Astrocyte of the hippocampus (primary cell): ENCODE measurements at regions not wholly inside any gene's neighbourhood (a gene's known extent, or its start where the extent isn't known, plus 50 kb on each side); places are given as distances from the start of the nearest gene placed in this dataset.
A peak's percentile ranks its signal among the peaks of the same experiment; 100 is the strongest.

Experiments
- DNase-seq: peaks from one replicate; pipeline ENCODE4 v3.0.0; 2011; ENCODE audit warnings: low read depth, low spot score

DNA sequence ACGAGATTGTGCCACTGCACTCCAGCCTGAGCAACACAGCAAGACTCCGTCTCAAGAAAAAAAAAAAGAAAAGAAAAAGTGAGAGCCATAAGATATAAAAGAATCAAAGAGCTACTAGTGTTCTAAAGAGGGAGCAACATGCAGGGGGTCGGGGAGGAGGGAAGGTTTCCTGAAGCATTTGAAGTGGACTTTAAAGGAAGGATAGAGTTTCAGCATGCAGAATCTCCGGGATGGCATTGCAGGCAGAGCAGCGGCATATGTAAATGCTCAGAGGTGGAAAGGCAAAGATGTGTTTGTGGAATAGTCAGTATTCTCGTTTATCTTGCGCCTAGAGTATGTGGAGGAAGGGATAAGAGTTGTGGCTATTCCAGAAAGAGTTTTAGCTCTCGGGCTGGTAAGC lies 447.6 kb upstream of the NFE2L3 start:
- no peak for DNase-seq

DNA sequence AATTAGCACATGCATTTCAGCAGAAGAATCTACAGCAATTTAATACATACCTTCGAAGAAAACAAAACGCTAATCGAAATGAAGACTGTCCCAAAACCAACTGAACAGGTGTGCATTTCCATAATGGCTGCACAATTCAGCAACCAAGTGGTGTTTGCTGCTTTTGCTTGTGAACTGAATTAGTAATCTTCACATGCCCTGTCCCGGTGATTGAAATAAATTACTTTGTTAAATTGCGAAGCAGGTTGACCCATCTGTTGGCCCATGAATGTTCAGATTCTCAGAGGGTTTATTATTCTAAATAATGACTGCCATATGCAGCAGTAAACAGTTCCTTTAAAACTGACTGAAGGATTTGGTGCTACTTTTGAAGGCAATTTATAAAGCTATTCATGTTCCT lies 445.2 kb upstream of the NFE2L3 start:
- no peak for DNase-seq

DNA sequence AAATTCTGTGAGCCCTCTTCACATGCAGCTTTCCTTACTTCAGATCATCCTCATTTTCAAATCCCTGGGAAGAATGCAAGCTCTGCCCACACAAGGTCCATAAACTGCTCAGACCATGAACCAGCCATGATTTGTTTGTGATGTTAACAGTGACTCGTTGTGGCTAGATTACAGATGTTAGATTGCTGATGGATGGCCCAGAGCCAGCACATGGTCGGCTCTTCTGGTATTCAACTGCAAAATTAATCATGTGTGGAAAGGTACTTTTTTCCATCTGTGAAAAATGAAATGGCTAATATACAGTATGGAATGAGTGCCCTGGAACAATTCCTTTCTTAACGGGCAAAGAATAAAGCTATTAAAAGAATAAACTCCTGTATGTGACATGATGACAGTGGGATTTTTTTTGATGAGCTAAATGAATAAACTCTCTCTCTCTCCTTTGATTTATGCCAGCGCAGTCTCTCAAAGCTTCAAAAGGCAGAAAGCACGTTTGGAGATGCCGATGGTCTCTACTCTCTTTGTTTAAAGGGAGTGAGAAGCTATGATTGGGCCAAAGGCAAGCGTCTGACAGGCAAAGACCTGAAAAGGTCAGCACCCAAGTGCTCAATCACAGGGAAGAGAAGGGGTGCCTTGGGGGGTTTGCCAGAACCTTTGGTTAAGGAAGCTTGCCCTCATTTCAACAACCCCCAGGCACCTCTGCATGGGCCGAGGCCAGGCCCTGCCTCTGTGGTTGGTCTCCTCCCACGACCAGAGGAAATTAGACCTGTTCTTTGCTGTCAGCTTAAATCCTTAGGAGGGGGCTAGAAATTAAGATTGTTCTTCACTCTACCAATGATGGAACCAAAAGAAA lies 444.0 kb upstream of the NFE2L3 start:
- DNase-seq: peak; percentile 26

DNA sequence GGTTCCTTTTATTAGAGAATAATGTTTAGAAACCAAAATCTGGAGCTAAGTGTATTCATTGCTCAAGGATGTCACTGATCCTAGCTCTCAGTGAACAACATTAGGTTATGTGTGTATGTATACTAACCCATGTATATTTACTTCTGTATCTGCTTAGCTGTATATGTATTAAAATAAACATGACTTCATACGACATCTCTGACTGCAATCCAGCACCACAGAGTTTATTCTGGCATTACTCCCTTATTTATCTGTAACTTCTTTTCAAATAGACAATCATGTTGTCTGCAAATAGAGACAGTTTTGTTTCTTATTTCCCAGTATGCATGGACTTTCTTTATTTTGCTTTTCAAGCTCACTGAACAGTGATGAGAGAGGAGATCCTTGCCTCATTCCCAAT lies 441.0 kb upstream of the NFE2L3 start:
- DNase-seq: no peak

DNA sequence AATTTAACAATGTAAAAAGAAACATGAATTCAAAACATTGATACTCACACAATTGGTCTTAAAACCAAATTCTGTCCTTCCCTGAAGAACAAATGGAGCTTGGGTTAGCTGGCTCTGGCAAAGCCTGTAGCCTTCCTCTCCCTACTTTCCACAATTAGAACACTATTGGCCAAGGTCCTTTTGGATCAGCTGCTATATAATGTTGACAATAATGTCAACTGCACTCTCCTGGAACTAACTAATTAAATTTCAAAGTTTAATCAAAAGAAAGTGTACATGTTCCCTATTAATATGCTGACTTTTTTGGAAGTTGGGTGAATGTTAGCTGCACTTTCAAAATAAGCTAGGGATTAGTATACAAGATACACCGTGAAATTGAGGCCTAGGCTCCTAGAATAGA lies 440.1 kb upstream of the NFE2L3 start:
- DNase-seq: no peak

DNA sequence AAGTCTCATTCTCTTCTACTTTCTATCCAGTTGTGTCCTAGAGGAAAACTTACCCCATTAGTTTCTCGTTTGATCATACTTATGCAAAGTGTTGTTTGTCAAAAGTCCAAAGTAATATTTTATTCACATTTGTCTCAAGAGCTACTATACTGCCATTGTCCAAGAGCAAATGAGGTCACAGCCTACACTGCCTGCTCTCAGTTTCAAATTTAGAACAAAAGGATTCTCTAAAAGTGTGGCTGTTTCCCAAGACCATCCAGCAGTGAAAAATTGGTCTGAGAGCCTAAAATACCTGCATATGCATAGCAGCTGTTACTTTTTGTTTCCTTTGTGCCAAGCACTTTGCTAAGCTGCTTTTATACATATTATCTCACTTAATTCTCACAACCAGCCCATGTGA lies 439.5 kb upstream of the NFE2L3 start:
- no peak for DNase-seq

DNA sequence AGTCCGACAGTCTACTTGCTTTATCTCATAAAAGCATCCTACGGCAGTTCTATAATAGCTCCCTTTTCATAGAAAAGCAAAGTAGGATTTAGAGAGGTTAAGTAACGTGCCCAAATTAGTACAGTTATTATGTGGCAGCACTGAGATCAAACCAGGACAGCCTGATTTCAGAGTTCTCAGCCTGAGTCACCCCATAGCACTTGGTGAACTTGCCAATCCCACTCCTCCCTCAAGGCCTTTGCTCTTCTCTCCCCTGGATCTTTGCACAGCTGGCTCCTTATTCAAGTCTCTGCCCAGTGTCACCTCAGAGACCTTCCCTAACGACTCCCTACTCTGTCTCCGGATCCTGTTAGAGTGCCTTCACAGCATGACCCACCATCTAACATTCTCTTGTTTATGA lies 438.0 kb upstream of the NFE2L3 start:
- DNase-seq: no peak

DNA sequence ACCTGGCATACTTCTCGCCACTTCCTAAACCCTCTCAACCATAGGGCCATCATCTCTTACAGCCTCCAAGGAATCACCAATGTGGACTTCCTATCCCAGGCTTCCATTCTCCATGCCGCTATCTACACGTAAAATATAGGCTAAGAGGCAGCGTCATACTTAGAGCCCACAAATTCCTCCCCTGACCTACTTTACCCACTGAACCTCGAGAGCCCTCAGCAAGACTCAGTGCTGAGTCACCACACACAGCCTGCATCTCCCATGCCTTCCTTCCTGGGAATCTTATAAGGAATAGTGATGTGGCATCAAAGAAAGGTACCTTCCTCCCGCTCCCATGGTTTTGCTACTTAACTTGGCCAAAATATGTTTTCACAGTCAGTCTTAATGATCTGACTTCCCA lies 435.6 kb upstream of the NFE2L3 start:
- DNase-seq: peak; percentile 74

DNA sequence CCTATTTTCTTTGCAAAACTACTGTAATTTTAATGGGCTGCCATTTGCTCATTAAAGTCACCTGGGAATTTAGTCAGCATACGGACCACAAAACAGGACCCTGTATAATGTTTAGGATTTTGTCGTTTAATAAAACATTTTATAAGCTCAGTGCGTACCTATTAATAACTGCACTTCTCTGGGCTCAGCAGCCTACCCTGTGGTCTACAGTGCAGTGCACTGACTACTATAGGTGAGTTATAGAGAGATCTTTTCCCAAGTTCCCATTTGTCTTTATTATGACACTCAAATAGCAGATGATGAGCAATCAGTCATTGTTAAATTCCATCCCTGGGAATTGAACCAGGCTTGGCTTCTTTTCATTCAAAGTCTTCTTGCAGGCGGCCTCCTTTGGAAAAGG lies 433.4 kb upstream of the NFE2L3 start:
- no peak for DNase-seq

DNA sequence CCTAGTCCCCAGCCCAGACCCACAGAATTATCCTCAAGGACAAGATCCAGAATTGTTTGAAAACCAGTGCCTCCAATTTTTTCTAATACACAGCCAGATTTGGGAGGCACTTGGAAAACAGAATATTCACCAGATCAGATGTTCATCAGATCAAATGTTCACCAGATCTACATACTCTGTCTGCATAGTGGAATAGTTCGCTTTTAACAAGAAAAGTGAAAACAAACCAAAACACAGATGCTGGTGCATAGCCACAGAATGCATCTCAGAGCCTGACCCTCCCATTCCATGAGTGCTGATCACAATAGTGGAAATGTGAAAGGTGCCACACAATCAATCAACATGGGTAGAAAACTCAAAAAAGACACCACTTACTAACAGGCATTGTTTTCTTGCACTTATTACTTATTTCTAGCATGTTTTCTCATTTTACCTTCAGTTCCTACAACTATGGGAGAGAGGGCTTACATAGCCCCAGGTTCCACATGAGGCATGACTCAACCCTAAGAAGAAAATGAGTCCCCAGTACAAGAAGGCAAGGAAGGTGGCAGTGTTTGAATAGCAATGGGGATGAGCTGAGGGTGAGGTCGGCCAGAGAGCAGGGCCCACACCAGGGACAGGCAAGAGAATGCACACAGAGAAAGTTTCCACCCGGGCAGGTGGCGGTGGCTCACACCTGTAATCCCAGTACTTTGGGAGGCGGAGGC lies 432.7 kb upstream of the NFE2L3 start:
- no peak for DNase-seq

DNA sequence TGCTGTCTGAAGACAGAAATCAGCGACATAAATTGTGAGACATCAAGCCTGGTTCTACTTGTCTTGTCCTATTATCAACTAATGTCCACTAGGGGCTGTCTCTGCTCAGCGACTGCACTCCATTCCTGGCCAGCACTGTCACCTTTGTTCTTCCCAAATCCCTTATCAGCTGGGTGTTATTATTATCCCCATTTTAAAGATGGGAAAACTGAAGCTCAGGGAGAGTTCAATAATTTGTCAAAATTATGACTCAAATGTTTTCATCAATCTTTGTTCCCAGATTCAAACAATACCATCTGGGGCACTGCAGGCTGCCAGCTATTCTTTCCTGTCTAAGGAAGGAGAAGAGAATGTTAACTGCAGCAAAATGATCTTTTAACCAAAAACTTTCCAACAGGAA lies 431.6 kb upstream of the NFE2L3 start:
- no peak for DNase-seq

DNA sequence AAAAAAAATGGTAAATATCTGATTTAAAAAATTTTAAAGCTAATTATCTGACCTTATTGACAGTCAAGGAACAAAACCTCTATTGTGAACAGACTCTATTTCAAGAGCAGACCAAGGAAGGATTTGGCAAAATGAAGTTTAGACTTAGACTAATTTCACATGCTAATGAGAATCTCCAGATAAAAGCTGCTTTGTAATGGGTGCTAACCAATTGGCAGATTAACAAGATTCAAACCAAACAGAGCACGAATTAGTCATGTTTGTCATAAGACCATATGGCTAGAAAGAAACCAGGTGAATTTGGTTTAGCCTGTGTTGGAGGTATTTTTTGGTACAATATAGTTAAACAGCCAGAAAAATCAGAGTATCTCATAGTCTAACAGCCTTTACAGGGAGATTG lies 429.1 kb upstream of the NFE2L3 start:
- DNase-seq: peak; percentile 64

DNA sequence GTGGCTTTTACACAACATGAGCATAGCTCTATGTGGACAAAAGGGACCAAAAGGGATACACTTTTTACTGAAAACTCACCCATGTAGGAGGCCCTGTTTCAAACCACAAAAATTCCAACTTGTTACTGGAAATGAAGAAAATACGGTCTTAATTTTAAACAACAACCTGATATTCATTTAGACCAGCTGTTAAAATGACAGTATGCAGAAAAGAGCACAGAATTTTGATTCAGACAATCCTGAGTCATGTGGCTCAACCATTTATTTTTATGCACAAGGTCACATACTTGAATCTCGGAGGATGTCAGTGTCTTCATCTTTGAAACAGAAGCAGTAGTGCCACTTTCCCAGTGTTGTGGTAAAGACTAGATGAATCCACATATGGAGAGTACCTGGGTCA lies 426.5 kb upstream of the NFE2L3 start:
- DNase-seq: no peak

DNA sequence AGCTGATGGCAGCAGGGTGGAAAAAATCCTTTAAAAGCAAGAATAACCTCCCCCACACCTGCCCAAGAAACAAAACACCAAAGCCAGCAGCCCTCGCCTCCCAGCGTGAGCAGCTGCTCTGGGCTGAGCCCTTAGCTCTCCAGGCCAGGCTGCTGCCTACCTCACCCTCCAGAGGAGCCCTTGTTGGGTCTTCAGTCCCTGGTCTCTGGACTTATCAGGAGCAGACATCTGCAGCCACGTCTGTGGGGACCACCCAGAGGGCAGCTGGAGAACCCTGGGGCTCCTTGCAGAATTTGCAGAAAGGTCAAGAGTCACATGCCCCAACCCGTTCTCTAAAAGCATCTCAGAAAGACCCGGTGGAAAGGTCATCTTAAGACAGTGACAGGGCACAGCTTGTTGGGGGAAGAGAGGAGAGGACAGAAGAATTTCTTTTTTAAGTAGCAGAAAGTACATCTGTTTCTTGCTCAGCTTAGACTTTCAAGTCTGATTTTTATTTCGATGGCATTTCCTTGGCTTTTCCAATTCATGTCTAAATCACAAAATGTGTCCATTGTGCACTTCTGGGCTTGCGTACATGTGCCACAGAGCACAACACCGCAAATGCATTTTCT lies 425.7 kb upstream of the NFE2L3 start:
- no peak for DNase-seq

DNA sequence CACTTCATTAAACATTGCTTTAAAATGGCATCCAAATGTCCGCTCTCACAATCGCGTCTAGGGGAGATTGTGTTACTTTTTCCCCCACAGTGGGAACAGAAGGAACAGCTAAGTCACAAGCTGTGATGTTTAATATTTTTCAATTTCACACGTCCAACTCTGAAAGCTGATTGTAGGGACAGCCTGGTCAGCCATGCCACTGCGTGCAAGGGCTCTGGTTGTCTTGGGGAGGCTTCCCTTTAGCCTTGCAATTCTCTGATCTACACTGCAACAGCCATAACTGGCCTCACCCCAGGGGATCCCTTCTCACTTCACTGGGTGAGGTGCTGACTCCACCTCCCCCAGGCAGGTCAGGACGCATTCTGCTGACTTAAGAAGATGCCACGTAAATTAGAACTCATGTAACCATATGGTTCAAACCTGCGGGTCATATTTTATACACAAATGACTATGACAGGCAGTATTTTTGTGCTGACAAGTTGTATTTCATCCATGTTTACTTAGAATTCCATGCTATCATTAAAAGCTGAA lies 425.2 kb upstream of the NFE2L3 start:
- no peak for DNase-seq

DNA sequence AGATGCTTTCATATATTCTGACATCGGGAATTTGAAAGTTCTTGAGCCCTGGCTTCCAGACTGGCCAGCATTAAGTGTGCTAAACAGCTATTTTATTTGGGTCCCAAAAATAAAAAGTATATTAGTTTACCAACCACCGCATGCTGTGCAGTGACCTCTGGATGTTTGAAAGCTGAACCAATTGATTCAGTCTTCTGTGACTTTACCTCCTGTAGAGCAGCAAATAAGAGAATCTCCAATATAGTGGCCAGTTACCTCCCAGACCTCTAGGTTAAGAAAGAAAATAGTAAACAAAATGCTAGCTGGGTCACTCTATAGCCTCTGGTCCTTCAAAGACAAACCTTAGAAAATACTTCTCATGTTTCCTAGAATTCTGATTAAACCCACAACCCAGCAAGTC lies 424.6 kb upstream of the NFE2L3 start:
- DNase-seq: no peak

DNA sequence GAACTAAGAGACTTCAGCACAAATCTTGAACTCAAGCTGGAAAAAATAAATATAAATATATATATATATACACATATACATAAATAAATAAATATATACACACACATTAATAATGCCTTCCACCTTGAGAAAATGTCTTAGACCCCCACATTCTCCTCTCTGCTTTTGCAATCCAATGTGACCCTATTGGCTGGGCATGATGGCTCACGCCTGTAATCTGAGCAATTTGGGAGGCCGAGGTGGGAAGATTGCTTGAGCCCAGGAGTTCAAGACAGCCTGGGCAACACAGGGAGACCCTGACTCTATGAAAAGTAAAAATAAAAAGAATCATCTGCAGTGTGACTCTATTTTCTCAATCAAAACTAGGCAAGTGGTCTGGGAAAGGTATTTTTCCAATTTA lies 424.1 kb upstream of the NFE2L3 start:
- no peak for DNase-seq

DNA sequence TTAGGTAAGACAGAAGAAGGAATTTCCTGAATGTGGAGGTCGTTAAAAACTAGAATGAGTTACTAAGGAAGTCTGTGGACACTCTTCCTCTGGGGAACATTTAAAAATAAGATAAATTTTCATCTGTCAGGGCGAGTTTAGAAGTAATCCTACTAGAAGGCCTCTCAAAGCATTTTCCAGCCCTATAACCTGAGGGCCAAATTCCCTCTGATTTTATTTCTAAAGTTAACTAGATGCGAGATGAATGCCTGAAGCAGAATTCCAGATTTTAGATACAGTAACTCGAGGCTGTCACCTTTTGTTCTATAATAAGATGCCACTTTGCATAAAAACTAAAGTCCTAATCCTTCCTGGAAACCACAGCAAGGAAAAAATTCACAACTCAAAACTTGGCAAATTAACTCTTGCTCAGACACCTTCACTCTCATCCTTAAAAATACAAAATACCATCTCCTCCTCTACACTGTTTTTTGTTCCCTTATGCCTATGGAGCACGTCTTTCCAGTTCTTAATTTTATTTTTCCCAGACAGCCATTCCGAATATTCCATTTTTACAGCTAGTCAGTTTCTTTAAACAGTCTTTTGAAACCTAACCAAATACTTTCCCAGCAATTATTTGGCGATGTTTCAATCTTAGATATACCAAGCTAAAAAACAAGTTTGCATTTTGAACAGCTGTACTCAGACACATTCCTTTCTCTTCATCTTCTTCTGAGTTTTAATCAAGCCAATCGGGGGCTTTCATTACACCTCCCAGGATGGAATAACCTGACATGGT lies 420.7 kb upstream of the NFE2L3 start:
- DNase-seq: peak; percentile 54

DNA sequence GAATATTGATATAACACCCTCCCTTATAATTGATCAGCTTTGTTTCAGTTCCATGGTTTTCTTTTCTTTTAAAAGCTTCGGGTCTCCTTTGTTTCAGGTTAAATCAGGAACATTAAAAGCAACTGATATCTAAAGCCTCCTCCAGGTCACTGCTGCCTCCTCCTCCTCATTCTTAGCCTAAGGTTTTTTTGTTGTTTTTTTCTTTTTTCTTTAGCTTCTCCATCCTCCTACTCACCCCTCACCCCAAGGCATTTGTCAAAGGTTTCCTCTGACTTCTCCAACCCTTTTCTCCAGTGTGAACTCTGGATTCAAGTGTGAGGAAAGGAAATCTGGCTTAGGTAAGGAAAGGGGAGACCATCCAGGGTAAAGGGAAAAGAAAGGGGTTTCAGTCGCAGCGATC lies 420.2 kb upstream of the NFE2L3 start:
- no peak for DNase-seq

DNA sequence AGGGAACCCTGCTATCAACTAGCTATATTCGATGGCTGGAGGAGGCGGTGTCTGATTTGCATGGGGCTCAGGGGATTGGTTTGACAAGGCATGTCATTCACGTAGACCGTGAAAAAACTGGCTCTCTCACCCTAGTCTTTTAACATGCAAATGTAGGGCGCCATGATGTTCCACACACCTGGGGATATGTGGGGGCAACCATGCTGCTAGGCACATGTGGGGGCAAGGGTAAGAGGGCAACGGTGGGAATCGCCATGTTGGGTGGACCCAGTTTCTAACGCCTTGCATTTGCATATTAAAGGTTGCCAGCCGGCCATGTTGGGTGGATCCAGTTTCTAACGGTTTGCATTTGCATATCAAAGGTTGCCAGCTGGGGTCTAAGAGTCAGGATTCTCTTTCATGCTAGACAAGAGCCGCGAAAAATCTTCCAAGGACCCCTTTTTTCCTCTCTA lies 419.2 kb upstream of the NFE2L3 start:
- DNase-seq: no peak

DNA sequence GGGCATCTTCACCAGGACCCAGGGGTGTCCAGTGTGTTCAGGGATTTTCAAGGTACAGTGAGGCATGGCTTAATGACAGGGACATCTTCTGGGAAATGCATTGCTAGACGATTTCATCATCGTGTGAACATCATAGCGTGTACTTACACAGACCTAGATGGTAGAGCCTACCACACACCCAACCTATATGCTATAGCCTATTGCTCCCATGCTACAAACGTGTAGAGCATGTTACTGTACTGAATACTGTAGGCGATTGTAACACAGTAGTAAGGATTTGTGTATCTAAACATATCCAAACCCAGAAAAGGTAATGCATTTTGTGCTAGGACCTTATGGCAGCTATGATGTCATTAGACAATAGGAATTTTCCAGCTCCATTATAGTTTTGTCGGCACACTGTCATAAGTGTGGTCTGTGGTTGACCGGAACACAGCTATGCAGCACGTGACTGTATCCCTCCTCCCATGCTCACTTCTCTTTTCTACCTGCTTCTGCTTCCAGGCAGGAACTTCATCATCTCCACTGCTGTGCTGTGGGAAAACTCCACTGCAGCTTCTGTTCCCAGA lies 416.2 kb upstream of the NFE2L3 start:
- no peak for DNase-seq
